CD14-positive monocyte (primary cell): ENCODE measurements at regions not wholly inside any gene's neighbourhood (a gene's known extent, or its start where the extent isn't known, plus 50 kb on each side); places are given as distances from the start of the nearest gene placed in this dataset.

Source experiments
- DNase-seq, 3 donors: peaks; one replicate each; pipeline ENCODE4 v3.0.0-alpha.2; 2011 to 2022
- H2AFZ ChIP-seq: 2 replicates; pipeline ENCODE4 v1.6.0; 2012; ENCODE audit warnings: mild to moderate bottlenecking, low read depth, low read length, inconsistent platforms; ENCODE audit not compliant: insufficient read depth, poor library complexity, severe bottlenecking
- H3K27ac ChIP-seq, 2 donors: 1 replicate in 1 of 2; 2 replicates in 1 of 2; pipeline ENCODE4 v1.5.1; 2012 to 2013; ENCODE audit warnings: low read length in 2 of 2, control low read depth in 1 of 2, inconsistent platforms in 1 of 2, low read depth in 1 of 2, mild to moderate bottlenecking in 1 of 2
- H3K27me3 ChIP-seq, 2 donors: one replicate each; pipeline versions ENCODE4 v1.6.0 to v1.6.1; 2011 to 2013; ENCODE audit warnings: low read length in 2 of 2; ENCODE audit not compliant: control insufficient read depth in 2 of 2, insufficient read depth in 2 of 2
- H3K36me3 ChIP-seq, 2 donors: replicated peaks in 1 of 2; 1 replicate in 1 of 2; 2 replicates in 1 of 2; pipeline versions ENCODE4 v1.5.1 to v1.6.1; 2012 to 2013; ENCODE audit warnings: low read length in 2 of 2, control low read depth in 1 of 2, inconsistent platforms in 1 of 2, mild to moderate bottlenecking in 1 of 2; ENCODE audit not compliant: insufficient read depth in 2 of 2, control insufficient read depth in 1 of 2
- H3K4me1 ChIP-seq, 2 donors: 1 replicate in 1 of 2; 2 replicates in 1 of 2; pipeline versions ENCODE4 v1.5.1 to v1.6.1; 2012 to 2013; ENCODE audit warnings: low read length in 2 of 2, control low read depth in 1 of 2, inconsistent platforms in 1 of 2, mild to moderate bottlenecking in 1 of 2, moderate library complexity in 1 of 2; ENCODE audit not compliant: insufficient read depth in 2 of 2, control insufficient read depth in 1 of 2
- H3K4me2 ChIP-seq: replicated peaks from 2 replicates; pipeline ENCODE3; 2012; ENCODE audit warnings: low read length, moderate library complexity, mild to moderate bottlenecking; ENCODE audit not compliant: poor library complexity, severe bottlenecking; ENCODE audit errors: extremely low read depth
- H3K4me3 ChIP-seq, 3 experiments: fragments of 200-600 bp in 1 of 3; sonication (generic) in 1 of 3; replicated peaks in 1 of 3; 1 replicate in 2 of 3; 2 replicates in 1 of 3; pipeline ENCODE4 v1.5.1; 2011 to 2013; ENCODE audit warnings: low read length in 3 of 3, mild to moderate bottlenecking in 3 of 3, control low read depth in 2 of 3, low read depth in 2 of 3, inconsistent platforms in 1 of 3, moderate library complexity in 1 of 3
- H3K79me2 ChIP-seq: 2 replicates; pipeline ENCODE4 v1.6.0; 2012; ENCODE audit warnings: mild to moderate bottlenecking, control low read depth, inconsistent platforms, low read length, moderate library complexity; ENCODE audit not compliant: insufficient read depth
- H3K9ac ChIP-seq: 2 replicates; pipeline ENCODE4 v1.6.0; 2017; ENCODE audit warnings: low read length, mild to moderate bottlenecking; ENCODE audit not compliant: insufficient read depth, poor library complexity, severe bottlenecking
- H3K9me3 ChIP-seq, 2 donors: replicated peaks in 1 of 2; 1 replicate in 1 of 2; 2 replicates in 1 of 2; pipeline versions ENCODE4 v1.5.1 to v1.6.1; 2012 to 2013; ENCODE audit warnings: low read length in 2 of 2, control low read depth in 1 of 2; ENCODE audit not compliant: control insufficient read depth in 1 of 2, insufficient read depth in 1 of 2
- H4K20me1 ChIP-seq: 2 replicates; pipeline ENCODE4 v1.6.0; 2012; ENCODE audit warnings: mild to moderate bottlenecking, low read length, control low read depth, moderate library complexity; ENCODE audit not compliant: insufficient read depth
- H3K27ac Mint-ChIP-seq, 7 donors: one replicate each; pipeline ENCODE4 v1.8.0; 2020; ENCODE audit warnings: mild to moderate bottlenecking in 7 of 7, mixed read lengths in 7 of 7, moderate library complexity in 6 of 7, inconsistent platforms in 2 of 7
- H3K27me3 Mint-ChIP-seq, 3 donors: one replicate each; pipeline ENCODE4 v1.8.0; 2021 to 2022; ENCODE audit warnings: low read depth in 3 of 3, mild to moderate bottlenecking in 3 of 3, mixed read lengths in 3 of 3, moderate library complexity in 3 of 3, inconsistent platforms in 1 of 3
- H3K36me3 Mint-ChIP-seq, 2 donors: one replicate each; pipeline ENCODE4 v1.8.0; 2020; ENCODE audit warnings: mixed read lengths in 2 of 2, inconsistent platforms in 1 of 2, mild to moderate bottlenecking in 1 of 2
- H3K4me1 Mint-ChIP-seq: one replicate; pipeline ENCODE4 v1.8.0; 2020; ENCODE audit warnings: mild to moderate bottlenecking, mixed read lengths
- H3K4me3 Mint-ChIP-seq, 2 donors: one replicate each; pipeline ENCODE4 v1.8.0; 2020; ENCODE audit warnings: mild to moderate bottlenecking in 2 of 2, mixed read lengths in 2 of 2, moderate library complexity in 1 of 2
- H3K9me3 Mint-ChIP-seq, 7 donors: one replicate each; pipeline ENCODE4 v1.8.0; 2020 to 2022; ENCODE audit warnings: mixed read lengths in 7 of 7, mild to moderate bottlenecking in 6 of 7, moderate library complexity in 6 of 7, inconsistent platforms in 2 of 7
- WGBS: methylation state at CpG from one replicate; pipeline ENCODE4 v1.1.5; 2013; ENCODE audit warnings: missing lambda C conversion rate; ENCODE audit not compliant: insufficient coverage; 5-methylcytosine and 5-hydroxymethylcytosine counted together
- intact Hi-C, 2 donors: fragments of 100-400 bp; cut with micrococcal nuclease; formaldehyde crosslinking; loops; one replicate each; pipeline versions ENCODE4 v1.15.0 to v1.15.1; 2023
- TF ChIP-seq, protein P1 (sequence below): fragments of 200-600 bp; IDR thresholded peaks from one replicate; pipeline ENCODE4 v1.8.0; 2022; ENCODE audit warnings: antibody characterized with exemption, mild to moderate bottlenecking

DNA sequence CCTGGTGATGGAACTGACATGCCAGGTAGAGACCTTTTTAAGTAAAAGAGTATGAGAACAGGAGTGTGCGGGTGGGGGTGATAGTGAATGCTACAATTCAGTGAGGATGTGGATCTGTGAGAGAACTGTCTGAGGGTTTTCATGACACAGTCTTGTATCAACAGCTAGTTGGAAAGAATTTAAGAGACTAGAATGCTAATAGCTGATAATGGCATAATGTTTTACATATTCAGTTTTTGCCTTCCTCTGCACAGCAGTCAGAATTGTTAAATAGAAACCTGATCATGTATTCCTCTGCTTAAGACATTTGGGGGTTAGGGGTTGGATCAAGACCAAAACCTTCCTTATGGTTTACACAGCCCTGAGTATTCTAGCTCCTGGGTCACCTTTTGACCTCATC is 152.8 kb upstream of the ZRANB2 start:
- Histone ChIP-seq H3K9me3 (no peaks in the 10 kb centered on the region), H3K79me2 (no peaks in the 10 kb centered on the region), H3K4me2 (no peak overlapping the region), H3K4me1 (no peaks in the 10 kb centered on the region), H3K36me3 (no peaks in the 10 kb centered on the region), H3K27me3 (no peaks in the 10 kb centered on the region), H3K9ac (no peak overlapping the region), H3K27ac (no peak overlapping the region), H3K4me3 (no peak overlapping the region), H2AFZ (no peak overlapping the region), H4K20me1 (no peaks in the 10 kb centered on the region)
- Mint-ChIP-seq H3K27me3 (peaks cover 0 to 2% (median 0%) of the 10 kb centered on the region in 3 donors), H3K36me3 (no peaks in the 10 kb centered on the region), H3K4me3 (no peak overlapping the region), H3K4me1 (no peaks in the 10 kb centered on the region), H3K27ac (no peak overlapping the region), H3K9me3 (peaks cover 0 to 4% (median 2%) of the 10 kb centered on the region in 7 donors)
- intact Hi-C loops = no loop called here
- WGBS = 100% methylated on average over 1 of the region's 1 CpG
- TF ChIP-seq, protein P1, sequence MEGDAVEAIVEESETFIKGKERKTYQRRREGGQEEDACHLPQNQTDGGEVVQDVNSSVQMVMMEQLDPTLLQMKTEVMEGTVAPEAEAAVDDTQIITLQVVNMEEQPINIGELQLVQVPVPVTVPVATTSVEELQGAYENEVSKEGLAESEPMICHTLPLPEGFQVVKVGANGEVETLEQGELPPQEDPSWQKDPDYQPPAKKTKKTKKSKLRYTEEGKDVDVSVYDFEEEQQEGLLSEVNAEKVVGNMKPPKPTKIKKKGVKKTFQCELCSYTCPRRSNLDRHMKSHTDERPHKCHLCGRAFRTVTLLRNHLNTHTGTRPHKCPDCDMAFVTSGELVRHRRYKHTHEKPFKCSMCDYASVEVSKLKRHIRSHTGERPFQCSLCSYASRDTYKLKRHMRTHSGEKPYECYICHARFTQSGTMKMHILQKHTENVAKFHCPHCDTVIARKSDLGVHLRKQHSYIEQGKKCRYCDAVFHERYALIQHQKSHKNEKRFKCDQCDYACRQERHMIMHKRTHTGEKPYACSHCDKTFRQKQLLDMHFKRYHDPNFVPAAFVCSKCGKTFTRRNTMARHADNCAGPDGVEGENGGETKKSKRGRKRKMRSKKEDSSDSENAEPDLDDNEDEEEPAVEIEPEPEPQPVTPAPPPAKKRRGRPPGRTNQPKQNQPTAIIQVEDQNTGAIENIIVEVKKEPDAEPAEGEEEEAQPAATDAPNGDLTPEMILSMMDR = no peak
- DNase-seq = no peak

GRCh38 chr1:71232786-71233185 is 152.0 kb upstream of the ZRANB2 start:
- H3K9ac ChIP-seq = no peak overlapping the region
- no peaks in the 10 kb centered on the region for H3K4me1 ChIP-seq
- no peaks in the 10 kb centered on the region for H3K79me2 ChIP-seq
- no peak overlapping the region for H2AFZ ChIP-seq
- TF ChIP-seq, protein P1 = no peak
- intact Hi-C loops = no loop called here
- H3K36me3 ChIP-seq = no peaks in the 10 kb centered on the region
- no peak overlapping the region for H3K27ac ChIP-seq
- no peak overlapping the region for H3K4me3 ChIP-seq
- H3K9me3 ChIP-seq = no peaks in the 10 kb centered on the region
- no peak for DNase-seq
- Mint-ChIP-seq H3K36me3 (no peaks in the 10 kb centered on the region), H3K27ac (no peak overlapping the region), H3K4me3 (no peak overlapping the region), H3K27me3 (peaks cover 0 to 2% (median 0%) of the 10 kb centered on the region in 3 donors), H3K4me1 (no peaks in the 10 kb centered on the region), H3K9me3 (peaks cover 0 to 4% (median 0%) of the 10 kb centered on the region in 7 donors)
- no peaks in the 10 kb centered on the region for H4K20me1 ChIP-seq
- 83% methylated on average over 4 of the region's 5 CpGs for WGBS
- no peaks in the 10 kb centered on the region for H3K27me3 ChIP-seq
- no peak overlapping the region for H3K4me2 ChIP-seq
